ENCODE measurements at regions not wholly inside any gene's neighbourhood (a gene's known extent, or its start where the extent isn't known, plus 50 kb on each side); places are given as distances from the start of the nearest gene placed in this dataset.

DNA sequence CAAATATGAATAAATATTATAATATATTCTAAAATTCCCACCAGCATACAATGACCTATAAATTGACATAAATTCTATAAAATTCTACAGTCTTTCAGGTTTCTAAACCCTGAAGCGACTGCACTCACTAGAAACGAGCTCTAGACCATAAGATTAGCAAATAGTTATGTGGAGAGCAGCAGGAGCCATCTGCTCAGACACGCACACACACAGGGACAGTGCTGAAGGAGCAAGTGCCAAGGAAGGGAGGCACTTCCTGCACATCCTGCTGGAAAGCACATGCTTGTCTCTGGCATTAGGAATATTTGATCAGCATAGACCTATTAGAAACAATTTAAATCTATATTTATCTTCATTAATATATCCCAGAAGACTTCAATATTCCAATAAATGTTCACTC is 713.9 kb upstream of the CDH2 start:
- no peak for DNase-seq

DNA sequence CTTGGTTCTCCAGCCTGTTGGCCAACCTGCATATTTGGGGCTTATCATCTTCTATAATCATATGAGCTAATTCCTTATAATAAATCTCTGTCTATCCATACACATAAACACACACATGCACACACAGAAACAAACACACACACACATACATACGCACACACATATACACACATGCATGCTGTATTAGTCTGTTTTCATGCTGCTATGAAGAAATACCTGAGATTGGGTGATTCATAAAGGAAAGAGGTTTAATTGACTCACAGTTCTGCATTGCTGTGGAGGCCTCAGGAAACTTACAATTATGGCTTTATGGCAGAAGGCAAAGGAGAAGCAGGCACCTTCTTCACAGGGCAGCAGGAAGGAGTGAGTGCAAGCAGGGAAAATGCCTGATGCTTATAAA is 707.4 kb upstream of the CDH2 start:
- no peak for DNase-seq

DNA sequence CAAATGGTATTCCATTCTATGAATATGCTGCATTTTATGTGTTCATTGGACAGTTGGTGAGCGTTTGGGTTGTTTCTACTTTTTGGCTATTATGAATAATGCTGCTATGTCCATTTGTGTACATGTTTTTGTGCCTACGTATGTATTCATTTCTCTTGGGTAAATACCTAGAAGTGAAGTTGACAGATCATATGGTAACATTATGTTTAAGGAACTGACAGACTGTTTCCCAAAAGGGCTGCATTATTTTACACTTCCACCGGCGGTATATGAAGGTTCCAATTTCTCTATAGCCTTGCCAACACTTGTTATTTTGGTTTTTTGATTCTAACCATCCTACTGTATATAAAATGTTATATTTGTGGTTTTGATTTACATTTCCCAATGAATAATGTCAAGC is 703.9 kb upstream of the CDH2 start:
- no peak for DNase-seq

DNA sequence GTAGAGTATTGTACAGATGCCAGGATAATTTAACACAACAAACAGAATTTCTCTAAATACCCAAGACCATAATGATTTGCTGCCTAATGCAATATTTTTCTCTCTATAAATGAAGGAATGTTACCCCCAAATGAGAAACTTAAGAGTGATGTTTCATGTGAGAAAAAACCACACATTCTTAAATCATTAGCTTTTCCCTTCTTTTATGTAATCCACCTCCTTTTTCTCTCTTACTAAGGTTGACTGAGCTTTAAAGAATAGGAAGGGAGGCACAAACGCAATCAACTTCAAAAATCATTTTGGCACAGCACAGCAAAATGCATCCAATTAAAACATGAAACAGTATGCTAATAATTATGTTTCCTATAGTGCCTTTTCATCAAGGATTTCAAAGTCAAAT is 698.1 kb upstream of the CDH2 start:
- no peak for DNase-seq

DNA sequence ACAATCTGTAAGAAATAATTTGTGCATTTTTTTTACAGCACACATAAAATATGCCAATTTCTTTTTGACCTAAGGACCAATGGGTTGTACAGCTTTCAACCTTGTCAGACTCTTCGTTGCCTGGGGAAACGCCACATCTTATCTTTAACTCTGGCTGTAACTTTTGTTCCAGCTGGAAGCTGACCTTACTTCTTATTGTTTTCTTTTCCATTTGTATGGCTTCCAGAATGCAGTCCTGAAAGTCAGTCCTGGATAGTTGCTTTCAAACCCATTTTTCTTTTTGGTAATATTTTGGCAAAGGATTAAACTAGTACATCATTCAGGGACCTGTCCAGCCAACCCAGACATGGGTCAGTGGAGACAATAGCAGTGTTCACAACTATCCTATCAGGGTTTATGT is 686.5 kb upstream of the CDH2 start:
- no peak for DNase-seq

DNA sequence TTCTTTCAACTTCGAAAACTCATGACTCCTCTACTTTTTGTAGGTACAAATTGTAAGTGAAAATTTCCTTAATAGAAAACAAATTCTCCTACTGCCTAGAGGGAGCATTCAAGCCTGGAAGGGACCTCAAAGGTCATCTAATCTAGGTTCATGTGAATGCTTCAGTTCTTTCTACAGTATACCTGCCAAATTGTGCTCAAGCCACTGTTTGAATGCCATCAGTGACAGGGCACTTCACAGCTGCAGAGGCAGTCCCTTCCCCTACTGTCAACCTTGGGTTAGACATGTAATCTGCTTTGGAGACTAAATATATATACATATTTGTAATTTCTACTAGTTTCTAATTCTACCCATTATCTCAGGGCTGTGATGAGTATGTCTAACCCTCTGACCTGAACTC is 681.3 kb upstream of the CDH2 start:
- DNase-seq = no peak

DNA sequence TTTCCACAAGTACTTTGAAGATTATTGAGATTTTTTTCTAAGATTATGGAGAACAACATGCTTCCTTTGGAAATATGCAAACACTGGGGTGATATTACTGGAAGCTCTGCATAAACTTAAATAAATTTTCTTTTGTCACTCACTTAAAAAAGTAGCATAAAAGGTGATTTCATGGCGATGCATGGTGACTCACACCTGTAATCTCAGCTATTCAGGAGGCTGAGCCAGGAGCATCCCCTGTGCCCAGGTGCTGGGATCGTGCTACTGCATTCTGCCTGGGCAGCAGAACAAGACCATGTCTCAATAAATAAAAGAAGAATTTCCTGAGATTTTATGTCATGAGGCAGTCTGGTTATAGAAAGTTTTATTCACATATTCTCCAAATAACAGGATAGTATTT is 679.1 kb upstream of the CDH2 start:
- DNase-seq = no peak

DNA sequence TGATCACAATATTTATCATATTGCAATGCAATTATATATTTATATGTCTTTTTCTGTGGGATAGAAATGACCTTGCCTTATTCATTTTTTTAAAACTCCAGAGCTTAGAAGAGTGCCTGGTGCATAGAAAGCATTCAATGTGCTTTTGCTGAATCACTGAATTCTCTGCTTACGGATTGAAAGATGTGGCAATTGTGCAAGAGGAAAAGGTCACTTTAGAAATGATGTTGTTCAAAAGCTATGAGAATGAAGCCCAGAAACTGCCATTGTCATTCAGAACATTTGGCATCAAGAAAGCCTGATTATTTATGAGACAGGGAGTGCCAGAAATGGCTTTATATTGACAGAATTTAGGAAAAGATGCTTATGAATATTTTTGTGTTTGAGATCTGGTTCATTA is 678.6 kb upstream of the CDH2 start:
- DNase-seq = no peak

DNA sequence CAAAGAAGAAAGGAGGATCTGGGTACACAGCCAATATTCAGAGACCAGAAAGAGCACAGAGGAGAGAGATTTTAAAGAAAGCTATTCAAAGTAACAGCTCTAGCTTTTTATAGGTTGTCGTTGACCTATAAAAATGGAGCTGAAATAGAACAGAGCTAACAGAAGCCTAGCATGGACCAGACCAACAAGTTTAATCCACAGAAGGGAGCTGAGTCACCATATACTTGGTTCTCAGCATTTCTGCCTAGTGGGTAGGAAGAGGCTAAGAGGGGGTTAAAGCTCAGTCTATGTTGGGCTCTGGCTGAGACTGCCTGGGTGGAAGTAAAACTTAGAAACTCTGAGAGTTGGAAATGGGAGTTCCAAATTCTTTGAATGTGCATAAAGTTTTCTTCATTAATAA is 678.0 kb upstream of the CDH2 start:
- no peak for DNase-seq

DNA sequence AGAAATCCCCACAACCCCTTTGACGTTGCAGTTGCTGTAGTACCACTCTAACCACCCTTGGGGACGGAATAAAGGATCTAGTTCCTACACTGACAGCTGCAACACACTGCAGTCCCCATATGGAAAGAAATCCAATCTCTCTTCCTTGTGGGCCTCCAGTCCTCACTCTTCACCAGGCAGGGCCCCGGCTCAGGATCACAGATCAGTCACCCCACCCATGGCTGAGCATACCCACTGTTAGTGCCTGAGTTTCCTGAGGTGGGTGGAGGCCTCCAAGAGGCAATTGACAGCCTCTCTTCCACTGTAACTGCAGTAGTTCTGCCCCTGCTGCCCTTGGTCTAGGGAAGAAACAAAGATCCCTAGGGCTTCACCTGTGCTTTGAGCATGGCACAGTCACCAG is 670.0 kb upstream of the CDH2 start:
- DNase-seq = no peak

DNA sequence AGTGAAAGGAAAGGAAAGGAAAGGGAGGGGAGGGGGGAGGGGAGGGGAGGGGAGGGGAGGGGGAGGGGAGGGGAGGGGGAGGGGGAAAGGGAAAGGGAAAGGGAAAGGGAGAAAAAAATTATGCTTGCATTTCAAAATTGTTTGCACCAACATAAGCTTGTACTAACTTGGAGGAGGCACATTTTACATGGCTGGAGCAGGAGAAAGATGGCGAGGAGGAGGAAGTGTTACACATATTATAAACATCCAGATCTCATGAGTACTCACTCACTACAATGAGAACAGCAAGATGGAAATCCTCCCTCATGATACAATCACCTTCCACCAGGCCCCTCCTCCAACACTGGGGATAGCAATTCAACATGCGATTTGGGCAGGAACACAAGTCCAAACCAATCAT is 660.2 kb upstream of the CDH2 start:
- no peak for DNase-seq

DNA sequence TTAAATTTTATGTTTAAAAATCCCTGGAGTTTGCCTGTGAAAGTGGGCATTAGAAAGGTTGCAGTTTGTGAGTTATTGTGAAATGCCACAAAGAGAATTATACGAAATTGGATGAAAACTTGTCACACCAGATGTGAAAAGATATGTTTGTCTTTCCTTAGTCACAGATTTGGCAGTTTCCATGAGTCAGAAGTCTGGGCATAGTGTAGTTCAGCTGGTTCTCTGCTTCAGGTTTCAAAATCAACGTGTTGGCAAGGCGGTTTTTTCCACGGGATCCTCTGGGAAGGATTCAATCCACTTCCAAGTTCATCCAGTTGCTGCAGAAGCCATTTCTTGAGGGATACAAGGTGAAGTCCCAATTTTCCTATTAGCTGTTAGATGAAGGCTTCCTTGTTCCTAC is 658.0 kb upstream of the CDH2 start:
- no peak for DNase-seq

DNA sequence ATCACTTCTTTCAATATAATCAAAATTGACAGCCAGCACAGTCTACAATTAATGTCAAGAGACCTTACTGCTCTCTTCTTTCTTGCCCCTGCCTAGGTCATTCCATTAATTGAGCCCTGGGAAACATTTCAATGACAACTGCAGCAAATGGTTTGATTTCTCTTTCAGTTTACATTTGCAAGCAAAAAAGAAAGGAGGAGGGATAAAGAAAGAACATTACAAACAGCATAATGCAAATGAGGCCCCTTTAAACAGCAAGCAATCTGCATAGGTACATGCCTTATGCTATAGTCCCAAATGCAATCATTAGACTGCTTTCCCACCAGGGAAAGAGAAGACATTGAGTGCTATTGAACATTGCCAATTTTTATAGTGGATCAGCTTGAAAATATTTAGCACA is 655.0 kb upstream of the CDH2 start:
- DNase-seq = no peak

DNA sequence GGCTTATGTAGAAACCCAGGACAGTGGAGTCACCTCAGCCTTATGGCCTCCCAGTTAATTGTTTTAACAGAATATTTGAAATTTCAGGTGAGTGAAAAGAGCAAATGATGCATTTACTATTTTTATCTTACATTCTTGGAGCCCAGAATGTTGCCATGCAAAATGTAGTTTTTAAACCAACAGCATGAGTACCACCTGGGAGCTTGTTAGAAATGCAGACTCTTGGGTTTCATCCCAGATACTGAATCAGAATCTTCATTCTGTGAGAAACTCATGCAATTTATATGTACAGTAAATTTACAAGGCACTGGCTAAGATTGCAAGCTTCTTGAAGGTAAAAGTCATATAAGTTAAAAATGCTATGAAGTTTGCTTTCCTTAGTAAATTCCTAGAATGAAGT is 654.5 kb upstream of the CDH2 start:
- no peak for DNase-seq

DNA sequence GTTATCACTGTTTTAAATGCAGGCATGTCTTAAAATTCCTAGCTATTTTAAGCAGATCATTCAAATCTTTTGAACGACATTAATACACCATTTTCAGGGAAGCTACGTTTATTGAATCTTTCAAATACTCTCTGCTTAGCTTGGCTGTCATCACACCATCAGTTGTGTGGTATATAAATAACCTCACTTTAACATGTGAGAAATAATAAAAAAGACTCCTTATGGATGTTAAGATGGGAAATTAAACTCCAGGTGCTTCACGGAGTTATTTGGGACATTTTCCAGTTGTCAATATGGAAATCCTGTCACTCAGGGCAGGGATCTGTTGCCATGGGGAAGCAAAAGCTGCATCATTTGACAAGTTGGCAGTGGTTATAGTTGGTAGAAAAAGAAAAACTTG is 649.2 kb upstream of the CDH2 start:
- DNase-seq = no peak

DNA sequence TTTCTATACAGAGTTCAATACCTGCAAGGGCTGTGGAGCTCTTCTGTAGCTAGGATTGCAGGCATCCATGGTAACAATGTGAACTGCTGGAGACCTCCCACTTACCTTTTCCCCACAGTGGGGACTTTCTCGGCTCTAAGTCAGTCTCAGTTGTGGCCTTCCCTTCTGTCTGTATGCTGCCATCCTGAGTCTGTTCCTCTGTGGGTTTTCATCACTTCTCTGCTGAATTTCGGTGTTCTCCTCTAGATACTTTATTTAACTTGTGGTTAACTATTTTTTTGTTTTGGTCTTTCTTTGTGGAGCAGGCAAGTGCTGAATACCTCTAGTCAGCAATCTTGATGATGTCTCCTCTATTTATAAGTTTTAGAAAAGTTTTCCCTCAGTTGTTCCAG is 647.2 kb upstream of the CDH2 start:
- DNase-seq = no peak

DNA sequence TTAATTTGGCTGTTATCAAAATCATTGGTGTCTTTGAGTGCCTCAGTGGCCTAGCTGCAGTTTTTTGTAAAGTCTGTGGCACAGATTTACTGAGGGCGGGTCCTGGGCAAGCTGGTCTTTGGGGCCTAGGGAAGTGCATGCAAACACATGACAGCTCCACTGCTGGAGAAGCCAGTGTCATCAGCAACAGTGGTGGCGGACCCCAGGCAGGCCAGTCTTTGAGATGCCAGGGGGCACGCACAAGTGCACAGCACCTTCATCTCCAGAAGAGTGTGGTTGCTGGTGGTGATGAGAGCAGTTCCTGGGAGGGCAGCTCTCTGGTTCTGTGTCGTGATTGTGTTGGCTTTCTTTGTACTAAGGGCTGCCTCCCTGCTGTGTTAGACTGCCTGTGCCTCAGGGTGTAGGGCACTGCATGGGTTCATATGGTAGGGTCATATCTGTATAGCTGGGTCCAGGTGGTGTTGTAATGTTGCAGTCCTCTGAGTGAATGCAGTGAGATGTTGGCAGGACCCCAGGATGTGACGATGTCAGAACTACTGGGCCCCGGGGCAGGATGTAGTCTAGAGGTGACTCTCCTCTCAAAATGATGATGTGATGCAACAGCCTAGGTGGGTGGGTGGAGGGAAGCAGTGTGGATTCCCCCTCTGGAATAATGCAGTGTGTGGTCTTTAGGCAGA is 646.7 kb upstream of the CDH2 start:
- DNase-seq = no peak

DNA sequence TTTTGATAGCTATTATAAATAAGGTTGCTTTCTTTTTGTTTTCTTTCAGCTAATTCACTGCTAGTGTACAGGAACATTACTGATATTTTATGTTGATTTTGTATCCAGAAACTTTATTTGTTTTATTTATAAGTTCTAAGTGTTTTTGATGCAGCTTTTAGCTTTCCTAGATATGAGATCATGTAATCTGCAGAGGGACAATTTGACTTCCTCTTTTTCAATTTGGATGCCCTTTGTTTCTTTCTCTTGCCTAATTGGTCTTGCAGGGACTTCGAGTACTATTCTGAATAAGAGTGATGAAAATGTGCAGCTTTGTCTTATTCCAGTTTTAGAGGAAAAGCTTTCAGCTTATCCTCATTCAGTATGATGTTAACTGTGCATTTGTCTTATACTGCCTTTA is 643.4 kb upstream of the CDH2 start:
- DNase-seq = no peak

DNA sequence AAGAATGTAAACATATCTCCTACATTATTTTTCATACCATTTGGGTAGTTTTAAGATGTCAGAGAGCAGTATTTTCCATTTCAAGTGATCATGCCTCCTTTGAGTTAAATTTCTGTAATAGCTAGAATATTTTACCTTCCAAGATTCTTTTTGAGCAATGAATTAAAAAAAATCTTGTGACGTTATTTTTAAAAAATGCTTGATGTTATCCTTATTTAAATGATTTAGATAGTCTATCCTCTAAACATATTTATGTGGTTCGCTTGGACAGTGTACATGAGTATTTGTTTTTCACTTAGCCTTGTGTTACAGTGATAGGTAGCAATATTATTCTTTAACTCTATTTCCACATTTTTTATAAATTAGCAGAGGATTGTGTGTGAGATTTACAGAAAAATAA is 639.2 kb upstream of the CDH2 start:
- DNase-seq = no peak

DNA sequence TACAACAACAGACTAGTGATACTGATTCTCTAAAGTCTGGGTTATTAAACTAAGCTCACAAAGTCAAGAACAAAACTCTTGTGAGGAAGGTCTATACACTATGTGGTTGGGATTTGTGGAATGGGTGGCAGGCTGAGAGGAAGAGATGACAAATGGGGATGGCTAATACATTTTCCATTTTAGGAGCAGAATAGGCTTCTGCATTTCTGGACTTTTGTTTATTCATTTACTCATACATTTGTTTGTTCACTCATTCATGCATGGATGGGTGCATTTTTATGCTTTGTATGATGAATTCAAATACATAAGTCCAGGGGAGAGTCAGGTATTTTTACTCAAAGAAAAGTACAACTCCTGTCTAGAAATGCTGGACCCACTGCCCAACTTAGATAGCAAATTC is 637.4 kb upstream of the CDH2 start:
- DNase-seq = no peak

DNA sequence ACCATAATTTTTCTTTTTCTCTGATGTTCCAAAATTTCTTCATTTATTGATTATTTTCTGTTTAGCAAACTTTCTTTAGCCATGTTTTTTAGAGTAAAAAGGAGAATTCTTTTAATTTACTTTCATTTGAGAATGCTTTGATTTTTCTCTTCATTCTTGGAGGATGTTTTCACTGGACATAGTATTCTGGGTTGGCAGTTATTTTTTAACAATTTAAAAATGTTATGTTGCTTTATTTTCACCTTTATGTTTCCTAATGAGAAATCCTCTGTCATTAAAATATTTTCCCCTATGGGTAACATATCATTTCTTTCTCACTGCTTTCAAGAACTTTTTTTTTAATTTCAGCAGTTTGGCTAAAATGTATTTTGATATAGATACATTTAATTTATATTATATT is 631.4 kb upstream of the CDH2 start:
- DNase-seq = no peak

DNA sequence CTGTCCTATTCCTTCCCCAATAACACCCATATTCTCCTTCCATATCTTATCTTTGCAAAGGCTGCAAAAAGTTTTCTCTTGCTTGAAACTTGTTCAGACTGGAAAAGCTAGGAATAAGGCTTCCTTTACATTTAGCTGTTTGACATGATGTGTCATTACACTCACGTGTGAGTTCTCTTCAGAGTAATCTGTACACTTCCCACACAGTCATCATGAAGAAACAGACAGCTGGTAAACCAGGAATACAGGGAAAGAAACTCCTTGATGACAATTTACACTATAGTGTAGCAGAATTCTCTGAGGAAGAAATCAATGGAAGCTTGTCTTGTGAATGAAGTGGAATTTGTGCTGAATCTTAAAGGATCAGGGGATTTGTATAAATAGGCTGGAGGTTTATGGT is 628.6 kb upstream of the CDH2 start:
- DNase-seq = no peak

DNA sequence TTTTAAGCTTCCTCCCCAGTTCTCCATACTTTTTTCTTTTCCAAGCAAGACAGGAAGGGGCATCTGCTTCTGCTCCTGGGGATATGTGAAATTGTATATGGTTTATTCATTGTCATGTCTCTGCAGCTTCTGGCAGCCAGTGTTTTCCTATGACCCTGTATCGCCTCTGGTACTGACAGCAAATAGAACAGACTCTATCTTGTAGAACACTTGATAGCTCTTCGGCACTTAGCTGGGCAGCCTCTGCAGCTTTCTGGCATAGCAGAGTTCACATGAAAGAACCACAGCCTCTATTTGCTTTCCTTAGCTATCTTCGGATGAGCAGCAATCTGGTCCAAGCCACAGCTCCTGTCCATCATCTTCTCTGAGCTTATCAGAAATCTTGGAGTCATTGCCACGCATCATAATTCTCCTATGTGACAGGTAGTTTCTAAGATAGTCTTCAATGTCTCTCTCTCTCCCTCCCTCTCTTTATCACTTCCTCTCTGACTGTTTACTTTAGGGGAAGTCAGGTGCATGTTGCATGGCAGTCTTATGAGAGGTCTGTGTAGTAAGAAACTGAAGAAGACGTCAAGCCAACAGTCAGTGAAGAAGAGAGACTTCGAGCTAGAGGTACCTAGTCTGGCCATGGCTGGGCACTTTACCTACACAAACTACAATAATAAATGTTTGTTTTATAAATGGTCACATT is 627.7 kb upstream of the CDH2 start:
- DNase-seq = no peak

DNA sequence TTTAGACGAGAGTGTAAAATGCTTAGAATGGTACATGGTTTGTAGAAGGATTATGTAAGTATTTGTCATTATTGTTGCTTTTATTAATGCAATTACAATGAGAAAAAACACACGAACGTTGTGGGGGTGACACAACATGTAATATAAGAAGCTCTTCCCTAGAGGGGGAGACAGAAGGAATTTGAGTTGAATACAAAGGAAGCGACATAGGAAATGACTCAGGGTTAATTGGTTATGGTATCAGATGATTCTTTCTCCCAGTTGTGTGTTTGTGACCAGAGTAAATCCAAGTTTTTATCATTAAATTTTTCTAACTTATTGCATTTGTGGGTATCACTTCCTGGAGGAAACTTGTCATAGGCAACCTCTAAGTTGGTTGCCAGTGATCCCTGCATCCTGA is 625.6 kb upstream of the CDH2 start:
- DNase-seq = no peak

DNA sequence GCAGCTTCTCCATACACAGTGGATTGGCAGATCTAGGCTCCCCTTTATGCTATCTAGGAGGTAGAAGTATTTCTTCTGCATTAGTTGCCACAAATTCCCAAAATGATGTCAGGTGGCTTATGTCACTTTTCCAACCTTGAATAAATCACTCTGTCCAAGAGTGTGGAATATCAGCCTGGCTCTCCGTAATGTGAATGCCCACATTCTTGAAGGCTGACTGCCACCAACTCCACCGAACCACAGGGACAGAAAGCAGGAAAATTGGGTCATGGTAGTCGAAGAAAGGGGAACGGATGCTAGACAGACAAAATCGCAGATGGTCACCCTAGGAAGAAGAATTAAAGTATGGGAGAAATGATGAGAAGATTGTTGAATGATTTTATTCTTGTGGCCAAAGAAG is 624.9 kb upstream of the CDH2 start:
- DNase-seq = no peak

Data from retina (tissue), 1 donor.